ENCODE measurements at regions not wholly inside any gene's neighbourhood (a gene's known extent, or its start where the extent isn't known, plus 50 kb on each side); places are given as distances from the start of the nearest gene placed in this dataset.

GRCh38 chr4:62548108-62548524 lies 1348.0 kb downstream of the ADGRL3 start:
- Histone ChIP-seq H3K4me1 (ENCODE audit: insufficient read depth, low read length) (no peaks in the 10 kb centered on the region), H3K9me3 (ENCODE audit: control insufficient read depth in 1 of 2, insufficient read depth in 1 of 2, low read length in 2 of 2) (peaks cover 0 to 8% of the 10 kb centered on the region in 2 experiments), H3K27me3 (ENCODE audit: control insufficient read depth in 1 of 2, insufficient read depth in 2 of 2, low read length in 2 of 2) (no peaks in the 10 kb centered on the region), H3K4me3 (ENCODE audit: low read length) (no peak overlapping the region), H3K36me3 (ENCODE audit: insufficient read depth, low read length) (no peaks in the 10 kb centered on the region), H3K27ac (ENCODE audit: low read depth in 1 of 2, low read length in 2 of 2) (no peak overlapping the region)
- ATAC-seq (ENCODE audit: poor library complexity) (no peak), DNase-seq (no peak)
- no peak for TF ChIP-seq CTCF (IDR thresholded peaks at IDR 0.05)
- no peaks in the 10 kb centered on the region for H3K36me3 Mint-ChIP-seq (ENCODE audit: low read depth)
- ChIA-PET CTCF (no interaction called here), POLR2A (no interaction called here)
- no peaks in the 10 kb centered on the region for H3K27me3 Mint-ChIP-seq
- H3K27ac Mint-ChIP-seq: no peak overlapping the region
- H3K9me3 Mint-ChIP-seq: peaks cover 16% of the 10 kb centered on the region
- no peaks in the 10 kb centered on the region for H3K4me1 Mint-ChIP-seq (ENCODE audit: low read depth)
- intact Hi-C loops (cut with DNase I, micrococcal nuclease): no loop called here
- no peak overlapping the region for H3K4me3 Mint-ChIP-seq

- no peak for TF ChIP-seq CTCF (IDR thresholded peaks at IDR 0.05)
- H3K4me3 ChIP-seq (ENCODE audit: low read length): no peak overlapping the region
- ChIA-PET CTCF (no interaction called here), POLR2A (no interaction called here)
- H3K9me3 Mint-ChIP-seq: peaks cover 21% of the 10 kb centered on the region
- no peak for DNase-seq
- peaks cover 0 to 5% of the 10 kb centered on the region in 2 experiments for H3K9me3 ChIP-seq (ENCODE audit: control insufficient read depth in 1 of 2, insufficient read depth in 1 of 2, low read length in 2 of 2)
- intact Hi-C loops (cut with DNase I, micrococcal nuclease): no loop called here
- H3K27ac ChIP-seq (ENCODE audit: low read depth in 1 of 2, low read length in 2 of 2): no peak overlapping the region
- H3K27me3 ChIP-seq (ENCODE audit: control insufficient read depth in 1 of 2, insufficient read depth in 2 of 2, low read length in 2 of 2): no peaks in the 10 kb centered on the region
- H3K4me3 Mint-ChIP-seq: no peak overlapping the region
- H3K4me1 Mint-ChIP-seq (ENCODE audit: low read depth): no peaks in the 10 kb centered on the region
- no peaks in the 10 kb centered on the region for H3K4me1 ChIP-seq (ENCODE audit: insufficient read depth, low read length)
- no peaks in the 10 kb centered on the region for H3K27me3 Mint-ChIP-seq
- no peak overlapping the region for H3K27ac Mint-ChIP-seq
- H3K36me3 Mint-ChIP-seq (ENCODE audit: low read depth): no peaks in the 10 kb centered on the region
- no peak for ATAC-seq (ENCODE audit: poor library complexity)
- no peaks in the 10 kb centered on the region for H3K36me3 ChIP-seq (ENCODE audit: insufficient read depth, low read length)
Measured at GRCh38 chr4:62544428-62544827, 1344.3 kb downstream of the ADGRL3 start.

- no peak overlapping the region for H3K27ac Mint-ChIP-seq
Measured at GRCh38 chr4:62543002-62543401, 1342.9 kb downstream of the ADGRL3 start.

More at GRCh38 chr4:62543002-62543401, 1342.9 kb downstream of the ADGRL3 start:
- Mint-ChIP-seq H3K27me3 (no peaks in the 10 kb centered on the region), H3K4me1 (ENCODE audit: low read depth) (no peaks in the 10 kb centered on the region), H3K9me3 (peaks cover 21% of the 10 kb centered on the region), H3K4me3 (no peak overlapping the region), H3K36me3 (ENCODE audit: low read depth) (no peaks in the 10 kb centered on the region)
- POLR2A ChIA-PET: no interaction called here
- H3K4me3 ChIP-seq (ENCODE audit: low read length): no peak overlapping the region
- H3K36me3 ChIP-seq (ENCODE audit: insufficient read depth, low read length): no peaks in the 10 kb centered on the region
- peaks cover 1 to 5% of the 10 kb centered on the region in 2 experiments for H3K9me3 ChIP-seq (ENCODE audit: control insufficient read depth in 1 of 2, insufficient read depth in 1 of 2, low read length in 2 of 2)
- DNase-seq (no peak), ATAC-seq (ENCODE audit: poor library complexity) (no peak)
- CTCF ChIA-PET: no interaction called here
- H3K4me1 ChIP-seq (ENCODE audit: insufficient read depth, low read length): no peaks in the 10 kb centered on the region
- no peak for TF ChIP-seq CTCF (IDR thresholded peaks at IDR 0.05)
- intact Hi-C loops (cut with DNase I, micrococcal nuclease): no loop called here
- H3K27me3 ChIP-seq (ENCODE audit: control insufficient read depth in 1 of 2, insufficient read depth in 2 of 2, low read length in 2 of 2): no peaks in the 10 kb centered on the region
- no peak overlapping the region for H3K27ac ChIP-seq (ENCODE audit: low read depth in 1 of 2, low read length in 2 of 2)

Data from CD4-positive, alpha-beta T cell (primary cell).